GM12865 (cell line): ENCODE measurements at regions not wholly inside any gene's neighbourhood (a gene's known extent, or its start where the extent isn't known, plus 50 kb on each side); places are given as distances from the start of the nearest gene placed in this dataset.

Experiments
- DNase-seq: peaks from one replicate; pipeline ENCODE4 v3.0.0; 2010; ENCODE audit warnings: low read depth
- H3K4me3 ChIP-seq: 2 replicates; pipeline ENCODE4 v1.5.1; 2011; ENCODE audit warnings: mild to moderate bottlenecking, low read depth, low read length, control low read depth
- CTCF ChIP-seq: IDR thresholded peaks from 2 replicates; pipeline ENCODE4 v1.5.1; 2011; ENCODE audit warnings: low read length, control low read depth, low read depth, inconsistent platforms; ENCODE audit not compliant: insufficient read depth; ENCODE audit errors: missing control alignments

GRCh38 chr17:77654296-77654695, 304.2 kb upstream of the TNRC6C start:
- DNase-seq = no peak

GRCh38 chr17:77654850-77655249, 303.7 kb upstream of the TNRC6C start:
- H3K4me3 ChIP-seq = no peak overlapping the region
- TF ChIP-seq CTCF = no peak
- no peak for DNase-seq

More at GRCh38 chr17:77654296-77654695, 304.2 kb upstream of the TNRC6C start:
- no peak for TF ChIP-seq CTCF
- no peak overlapping the region for H3K4me3 ChIP-seq

- DNase-seq = no peak
- no peak for TF ChIP-seq CTCF
These were observed 302.4 kb upstream of the TNRC6C start for GRCh38 chr17:77656054-77656453.

GRCh38 chr17:77657839-77658238, 300.7 kb upstream of the TNRC6C start:
- DNase-seq = no peak
- no peak for TF ChIP-seq CTCF
- H3K4me3 ChIP-seq = no peak overlapping the region

More at GRCh38 chr17:77656054-77656453, 302.4 kb upstream of the TNRC6C start:
- no peak overlapping the region for H3K4me3 ChIP-seq

- no peak overlapping the region for H3K4me3 ChIP-seq
- DNase-seq = no peak
- TF ChIP-seq CTCF = no peak
These were observed 298.0 kb upstream of the TNRC6C start for GRCh38 chr17:77660524-77660923.

GRCh38 chr17:77662833-77663232, 295.7 kb upstream of the TNRC6C start:
- H3K4me3 ChIP-seq = no peak overlapping the region
- no peak for DNase-seq
- no peak for TF ChIP-seq CTCF

GRCh38 chr17:77664097-77664729, 294.3 kb upstream of the TNRC6C start:
- DNase-seq = no peak
- TF ChIP-seq CTCF = no peak
- no peak overlapping the region for H3K4me3 ChIP-seq
